Osteoblast (primary cell): ENCODE measurements at regions not wholly inside any gene's neighbourhood (a gene's known extent, or its start where the extent isn't known, plus 50 kb on each side); places are given as distances from the start of the nearest gene placed in this dataset.

Source experiments
- DNase-seq: peaks from one replicate; pipeline ENCODE4 v3.0.0; 2011; ENCODE audit warnings: low spot score, mixed read lengths; ENCODE audit not compliant: insufficient read length; ENCODE audit errors: missing footprints
- H2AFZ ChIP-seq: 2 replicates; pipeline ENCODE4 v1.6.0; 2011; ENCODE audit warnings: mild to moderate bottlenecking, low read length
- H3K27ac ChIP-seq: 2 replicates; pipeline ENCODE4 v1.5.1; 2011; ENCODE audit warnings: mild to moderate bottlenecking, low read depth, low read length, moderate library complexity
- H3K27me3 ChIP-seq: 2 replicates; pipeline ENCODE4 v1.6.0; 2012; ENCODE audit warnings: mild to moderate bottlenecking, control low read depth, inconsistent platforms, low read length, moderate library complexity; ENCODE audit not compliant: insufficient read depth
- H3K36me3 ChIP-seq: 2 replicates; pipeline ENCODE4 v1.5.1; 2011; ENCODE audit warnings: mild to moderate bottlenecking, low read length, control low read depth, moderate library complexity; ENCODE audit not compliant: insufficient read depth
- H3K4me1 ChIP-seq: 2 replicates; pipeline ENCODE4 v1.5.1; 2011; ENCODE audit warnings: mild to moderate bottlenecking, low read length, control low read depth, moderate library complexity; ENCODE audit not compliant: insufficient read depth
- H3K4me2 ChIP-seq: 2 replicates; pipeline ENCODE4 v1.6.0; 2011; ENCODE audit warnings: mild to moderate bottlenecking, low read length; ENCODE audit not compliant: insufficient read depth
- H3K4me3 ChIP-seq: fragments of 200-600 bp; sonication (generic); 3 replicates; pipeline ENCODE4 v1.5.1; 2012; ENCODE audit warnings: mild to moderate bottlenecking, low read length, inconsistent platforms; ENCODE audit not compliant: insufficient read depth
- H3K79me2 ChIP-seq: 2 replicates; pipeline ENCODE4 v1.6.0; 2012; ENCODE audit warnings: mild to moderate bottlenecking, low read length, control low read depth, inconsistent platforms; ENCODE audit not compliant: insufficient read depth
- H3K9me3 ChIP-seq: 2 replicates; pipeline ENCODE4 v1.5.1; 2011; ENCODE audit warnings: low read depth, low read length, control low read depth
- H4K20me1 ChIP-seq: 2 replicates; pipeline ENCODE4 v1.6.0; 2012; ENCODE audit warnings: mild to moderate bottlenecking, low read length, control low read depth; ENCODE audit not compliant: insufficient read depth
- TF ChIP-seq, protein P1 (sequence below): IDR thresholded peaks from 2 replicates; pipeline ENCODE4 v1.5.1; 2011; ENCODE audit warnings: mild to moderate bottlenecking, low read depth, low read length, moderate library complexity; ENCODE audit errors: extremely low read depth

DNA sequence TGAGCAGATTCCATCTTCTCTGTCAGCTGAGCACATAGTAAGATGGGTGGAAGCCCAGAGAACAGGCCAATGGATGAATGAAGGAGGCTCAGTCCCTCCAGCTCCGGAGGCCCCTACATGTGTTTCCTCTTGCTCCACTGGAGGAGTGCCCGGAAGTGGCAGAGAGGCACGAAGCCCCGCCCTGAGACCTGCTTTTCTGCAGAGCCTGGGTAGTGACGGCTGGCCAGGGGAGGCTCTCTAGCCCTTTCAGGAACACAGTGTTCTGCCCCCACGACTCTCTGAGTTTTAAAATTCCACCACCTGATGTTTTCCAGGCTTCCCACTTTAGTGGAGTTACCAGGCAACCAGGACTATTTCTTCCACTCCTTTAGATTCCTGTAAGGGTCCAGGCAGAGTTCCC, 149.4 kb upstream of the SLC6A11 start:
- Histone ChIP-seq H3K4me3 (no peak overlapping the region), H3K9me3 (no peaks in the 10 kb centered on the region), H3K36me3 (no peaks in the 10 kb centered on the region), H2AFZ (no peak overlapping the region), H4K20me1 (no peaks in the 10 kb centered on the region), H3K27me3 (peaks cover 32% of the 10 kb centered on the region), H3K27ac (no peak overlapping the region), H3K79me2 (no peaks in the 10 kb centered on the region), H3K4me2 (no peak overlapping the region), H3K4me1 (no peaks in the 10 kb centered on the region)
- no peak for DNase-seq
- TF ChIP-seq, protein P1, sequence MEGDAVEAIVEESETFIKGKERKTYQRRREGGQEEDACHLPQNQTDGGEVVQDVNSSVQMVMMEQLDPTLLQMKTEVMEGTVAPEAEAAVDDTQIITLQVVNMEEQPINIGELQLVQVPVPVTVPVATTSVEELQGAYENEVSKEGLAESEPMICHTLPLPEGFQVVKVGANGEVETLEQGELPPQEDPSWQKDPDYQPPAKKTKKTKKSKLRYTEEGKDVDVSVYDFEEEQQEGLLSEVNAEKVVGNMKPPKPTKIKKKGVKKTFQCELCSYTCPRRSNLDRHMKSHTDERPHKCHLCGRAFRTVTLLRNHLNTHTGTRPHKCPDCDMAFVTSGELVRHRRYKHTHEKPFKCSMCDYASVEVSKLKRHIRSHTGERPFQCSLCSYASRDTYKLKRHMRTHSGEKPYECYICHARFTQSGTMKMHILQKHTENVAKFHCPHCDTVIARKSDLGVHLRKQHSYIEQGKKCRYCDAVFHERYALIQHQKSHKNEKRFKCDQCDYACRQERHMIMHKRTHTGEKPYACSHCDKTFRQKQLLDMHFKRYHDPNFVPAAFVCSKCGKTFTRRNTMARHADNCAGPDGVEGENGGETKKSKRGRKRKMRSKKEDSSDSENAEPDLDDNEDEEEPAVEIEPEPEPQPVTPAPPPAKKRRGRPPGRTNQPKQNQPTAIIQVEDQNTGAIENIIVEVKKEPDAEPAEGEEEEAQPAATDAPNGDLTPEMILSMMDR = no peak

DNA sequence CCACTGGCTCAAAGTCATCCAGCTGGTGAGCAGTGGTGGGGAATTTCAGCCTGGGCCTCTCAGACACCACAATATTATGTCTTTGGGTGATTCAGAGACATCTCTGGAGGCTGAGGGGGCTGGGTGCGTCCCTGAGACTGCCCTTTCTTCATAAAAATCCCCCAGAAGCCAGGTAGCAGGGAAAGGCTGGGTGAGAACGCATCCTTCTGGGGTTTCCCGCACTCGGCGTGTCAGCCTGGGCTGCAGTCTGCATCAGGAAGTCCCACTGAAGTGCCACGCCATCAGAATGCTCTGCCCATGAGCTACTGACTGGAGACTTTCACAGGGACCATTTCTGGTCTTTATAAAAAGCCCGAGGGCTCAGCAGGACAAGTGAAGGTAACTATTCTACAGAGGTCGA, 148.8 kb upstream of the SLC6A11 start:
- Histone ChIP-seq H2AFZ (no peak overlapping the region), H3K4me1 (no peaks in the 10 kb centered on the region), H4K20me1 (no peaks in the 10 kb centered on the region), H3K27me3 (peaks cover 38% of the 10 kb centered on the region), H3K4me3 (no peak overlapping the region), H3K9me3 (no peaks in the 10 kb centered on the region), H3K36me3 (no peaks in the 10 kb centered on the region), H3K79me2 (no peaks in the 10 kb centered on the region), H3K4me2 (no peak overlapping the region), H3K27ac (no peak overlapping the region)
- TF ChIP-seq, protein P1 = no peak
- no peak for DNase-seq

DNA sequence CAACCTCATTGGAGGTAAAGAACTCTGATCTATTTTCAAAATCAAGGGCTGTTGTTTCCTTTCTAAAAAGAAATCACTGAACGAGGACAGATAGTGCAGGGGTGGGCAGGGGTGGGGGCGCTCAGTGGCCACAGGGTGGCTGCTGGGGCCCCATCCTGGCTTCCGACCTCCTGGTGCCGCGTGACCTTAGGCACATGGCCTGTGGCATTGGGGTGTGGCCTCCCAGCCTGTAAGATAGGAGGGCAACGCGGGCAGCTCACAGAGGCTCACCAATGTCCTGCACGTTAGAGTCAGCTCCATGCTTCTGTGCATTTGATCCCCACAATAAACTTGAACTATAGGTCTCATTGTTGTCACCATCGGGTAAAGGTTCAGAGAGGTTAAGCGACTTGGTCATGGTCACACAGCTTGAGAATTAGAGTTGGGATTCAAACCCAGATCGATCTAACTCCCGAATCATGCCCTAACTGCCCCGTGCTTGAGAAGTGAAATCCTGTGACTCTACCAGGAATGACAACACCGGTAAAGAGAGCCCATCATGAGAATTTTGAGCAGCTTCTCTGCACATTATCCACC, 148.0 kb upstream of the SLC6A11 start:
- Histone ChIP-seq H3K27me3 (peaks cover 38% of the 10 kb centered on the region), H3K36me3 (no peaks in the 10 kb centered on the region), H3K4me1 (no peaks in the 10 kb centered on the region), H3K9me3 (no peaks in the 10 kb centered on the region), H2AFZ (no peak overlapping the region), H3K27ac (no peak overlapping the region), H3K4me2 (no peak overlapping the region), H3K79me2 (no peaks in the 10 kb centered on the region), H3K4me3 (no peak overlapping the region), H4K20me1 (no peaks in the 10 kb centered on the region)
- DNase-seq = no peak
- TF ChIP-seq, protein P1 = no peak

DNA sequence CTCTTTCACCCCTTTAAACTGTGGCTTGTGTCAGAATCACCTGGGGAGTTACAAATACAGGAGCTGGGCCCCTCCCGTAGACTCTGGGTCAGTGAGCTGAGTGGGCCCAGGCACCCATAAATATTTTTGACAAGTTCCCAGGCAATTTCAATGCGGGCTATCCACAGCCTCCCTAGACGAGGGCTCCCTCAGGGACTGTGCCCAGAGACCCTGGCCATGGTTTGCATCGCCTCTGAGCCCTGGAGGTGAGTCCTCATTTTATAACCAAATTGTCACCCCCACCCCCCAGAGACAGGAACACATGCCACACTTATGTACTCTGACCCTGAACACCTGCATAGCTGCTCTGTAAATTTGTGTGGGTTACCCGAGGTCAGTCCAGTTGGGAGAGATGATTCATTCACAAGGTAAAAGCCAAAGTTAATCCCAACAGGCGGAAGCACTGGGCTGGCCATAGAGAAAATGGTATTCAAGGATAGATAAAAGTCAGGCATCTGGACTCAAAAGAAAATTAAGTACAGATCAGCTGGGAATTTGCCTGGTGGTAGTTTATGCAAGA, 146.5 kb upstream of the SLC6A11 start:
- no peaks in the 10 kb centered on the region for H3K9me3 ChIP-seq
- H4K20me1 ChIP-seq = no peaks in the 10 kb centered on the region
- H3K4me3 ChIP-seq = no peak overlapping the region
- TF ChIP-seq, protein P1 = no peak
- H3K27me3 ChIP-seq = peaks cover 30% of the 10 kb centered on the region
- H3K27ac ChIP-seq = no peak overlapping the region
- no peak overlapping the region for H2AFZ ChIP-seq
- no peak for DNase-seq
- H3K36me3 ChIP-seq = no peaks in the 10 kb centered on the region
- no peak overlapping the region for H3K4me2 ChIP-seq
- H3K4me1 ChIP-seq = no peaks in the 10 kb centered on the region
- no peaks in the 10 kb centered on the region for H3K79me2 ChIP-seq
